ENCODE measurements at regions not wholly inside any gene's neighbourhood (a gene's known extent, or its start where the extent isn't known, plus 50 kb on each side); places are given as distances from the start of the nearest gene placed in this dataset.
"Not testable (repeated sequence)": the region's sequence is repeated elsewhere in the genome, so short reads cannot be mapped to it uniquely, and the experiment has no call there.

DNA sequence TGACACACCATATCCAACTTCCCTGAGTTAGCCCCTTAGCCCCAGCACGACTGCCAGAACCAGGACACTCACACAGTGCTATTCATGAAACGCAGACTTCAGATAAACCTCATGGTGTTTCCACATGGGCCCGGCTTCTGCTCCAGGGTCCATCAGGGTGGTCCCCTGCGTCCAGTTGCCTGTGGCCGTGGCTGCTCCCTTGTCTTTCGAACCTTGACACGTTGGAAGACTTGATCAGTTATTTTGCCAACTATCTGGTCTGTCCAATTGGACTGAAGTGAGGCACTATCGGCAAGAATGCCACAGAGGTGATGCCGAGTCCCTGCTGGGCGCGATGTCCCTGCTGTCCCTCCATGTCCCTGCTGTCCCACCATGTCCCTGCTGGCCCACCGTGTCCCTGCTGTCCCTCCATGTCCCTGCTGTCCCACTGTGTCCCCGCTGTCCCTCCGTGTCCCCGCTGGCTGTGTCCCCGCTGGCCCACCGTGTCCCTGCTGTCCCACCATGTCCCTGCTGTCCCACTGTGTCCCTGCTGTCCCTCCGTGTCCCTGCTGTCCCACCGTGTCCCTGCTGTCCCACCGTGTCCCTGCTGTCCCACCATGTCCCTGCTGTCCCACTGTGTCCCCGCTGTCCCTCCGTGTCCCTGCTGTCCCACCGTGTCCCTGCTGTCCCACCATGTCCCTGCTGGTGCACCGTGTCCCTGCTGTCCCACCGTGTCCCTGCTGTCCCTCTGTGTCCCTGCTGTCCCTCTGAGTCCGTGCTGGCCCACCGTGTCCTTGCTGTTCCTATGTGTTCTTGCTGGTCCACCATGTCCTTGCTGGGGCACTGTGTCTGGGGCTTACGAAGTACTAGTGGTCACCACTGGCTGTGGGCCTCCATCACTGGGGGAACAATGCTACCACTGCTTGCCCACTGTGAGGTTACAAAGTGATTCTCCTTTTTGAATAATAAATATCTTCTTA is 251.4 kb downstream of the DLL1 start:
- no peak overlapping the region for H3K4me2 ChIP-seq
- no peaks in the 10 kb centered on the region for H3K36me3 ChIP-seq
- peaks cover 4 to 46% (median 7%) of the 10 kb centered on the region in 10 experiments; a peak in 10 of 20 replicates for H3K4me1 ChIP-seq
- no peaks in the 10 kb centered on the region for H3K27me3 ChIP-seq
- H3K27ac ChIP-seq, result no peak overlapping the region
- H3K9ac ChIP-seq, result no peak overlapping the region
- H4K20me1 ChIP-seq, result no peaks in the 10 kb centered on the region
- no peak overlapping the region for H3K4me3 ChIP-seq
- no peak for TF ChIP-seq Cebpa-rat (IDR thresholded peaks at IDR 0.05)
- peaks cover 0 to 23% (median 1%) of the 10 kb centered on the region in 11 experiments; a peak in 14 of 22 replicates for H3K9me3 ChIP-seq (replicated peaks in 1 of 11)

DNA sequence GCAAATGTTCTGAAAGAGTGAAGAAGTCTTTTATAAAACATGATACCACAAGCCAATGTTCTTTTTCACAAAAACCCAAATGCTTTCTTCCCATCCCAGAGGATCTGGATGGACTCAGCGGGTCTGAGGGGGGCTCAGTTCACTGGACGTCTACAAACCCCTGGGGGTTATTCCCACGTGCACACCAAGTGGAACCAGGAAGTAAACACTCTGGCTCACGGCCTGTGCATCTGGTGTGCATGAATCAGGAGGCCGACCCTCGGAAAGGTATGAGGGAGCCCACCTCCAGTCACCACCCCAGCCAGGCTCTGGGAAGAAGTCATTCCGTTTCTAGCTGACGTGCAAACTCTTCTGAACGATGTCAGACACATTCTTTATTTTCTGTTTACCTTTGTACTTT is 252.2 kb downstream of the DLL1 start:
- H3K36me3 ChIP-seq, result no peaks in the 10 kb centered on the region
- no peaks in the 10 kb centered on the region for H4K20me1 ChIP-seq
- TF ChIP-seq Cebpa-rat (IDR thresholded peaks at IDR 0.05), result no peak
- H3K9me3 ChIP-seq (replicated peaks in 1 of 11), result peaks cover 7 to 30% (median 9%) of the 10 kb centered on the region in 11 experiments
- H3K27ac ChIP-seq, result no peak overlapping the region
- H3K27me3 ChIP-seq, result no peaks in the 10 kb centered on the region
- H3K9ac ChIP-seq, result no peak overlapping the region
- H3K4me3 ChIP-seq, result no peak overlapping the region
- peak overlapping the region in 2 of 11 experiments; percentile 8 to 27; a peak in 2 of 22 replicates for H3K4me2 ChIP-seq
- H3K4me1 ChIP-seq, result peaks cover 0 to 46% (median 5%) of the 10 kb centered on the region in 10 experiments; a peak in 8 of 20 replicates

DNA sequence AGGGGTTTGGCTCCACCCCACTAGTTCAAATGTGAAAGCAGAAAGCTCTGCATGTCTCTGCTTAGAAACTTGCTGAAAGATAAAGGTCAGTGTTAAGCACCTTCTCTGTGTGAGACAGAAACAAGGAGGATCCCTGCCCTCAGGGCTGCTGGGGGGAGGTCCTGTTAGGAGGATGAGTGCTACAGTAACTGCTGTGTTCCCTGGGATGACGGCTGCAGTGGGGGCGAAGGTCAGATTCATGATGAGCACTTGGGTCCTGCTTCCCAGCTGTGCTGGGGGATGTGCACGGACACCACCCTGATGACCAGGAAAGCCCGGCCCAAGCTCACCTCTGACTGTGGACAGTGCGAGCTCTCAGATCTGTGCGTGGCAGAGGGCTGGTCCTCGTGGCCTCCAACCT is 252.6 kb downstream of the DLL1 start:
- Histone ChIP-seq H4K20me1 (no peaks in the 10 kb centered on the region), H3K4me1 (peaks cover 0 to 46% (median 5%) of the 10 kb centered on the region in 10 experiments; a peak in 8 of 20 replicates), H3K9ac (no peak overlapping the region), H3K4me3 (no peak overlapping the region), H3K9me3 (replicated peaks in 1 of 11) (peaks cover 12 to 35% (median 13%) of the 10 kb centered on the region in 11 experiments), H3K27me3 (no peaks in the 10 kb centered on the region), H3K27ac (no peak overlapping the region; a peak in 1 of 22 replicates), H3K36me3 (no peaks in the 10 kb centered on the region), H3K4me2 (0 out of 22 replicates have a peak overlapping the region, but pooled peaks of 1 of the 11 experiments have one; percentile 17)
- TF ChIP-seq Cebpa-rat (IDR thresholded peaks at IDR 0.05), result no peak

DNA sequence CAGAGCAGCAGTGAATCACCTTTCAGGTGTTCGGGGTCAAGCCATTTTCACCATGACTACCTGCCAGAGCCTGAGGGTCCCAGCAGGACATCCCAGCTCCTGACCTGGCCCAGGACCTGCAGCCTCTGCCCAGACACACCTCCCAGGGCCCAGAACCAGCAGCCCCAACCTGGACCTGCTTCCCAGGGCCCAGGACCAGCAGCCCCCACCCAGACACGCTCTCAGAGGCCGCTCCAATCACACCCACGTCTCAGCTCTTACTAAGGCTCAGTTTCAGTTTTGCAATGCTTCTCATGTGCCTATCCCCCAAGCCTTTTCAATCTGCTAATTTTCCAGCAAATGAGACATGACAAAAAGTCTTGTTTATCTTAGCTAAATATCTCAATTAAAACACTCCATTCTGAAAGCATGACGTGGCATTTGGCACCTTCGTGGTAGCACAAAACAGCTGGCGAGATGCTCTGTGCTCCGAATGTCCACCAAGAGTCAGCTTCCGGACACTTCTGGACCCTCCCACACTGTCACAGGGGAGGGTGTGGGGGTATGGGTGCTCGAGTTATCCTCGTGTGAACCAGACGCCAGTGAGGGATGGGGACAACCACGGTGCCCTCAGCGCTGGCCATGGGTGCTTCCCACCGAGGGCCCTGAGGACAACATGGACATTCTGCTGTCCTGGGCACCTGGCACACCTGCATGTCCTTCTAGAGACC is 253.2 kb downstream of the DLL1 start:
- Histone ChIP-seq H3K4me1 (peaks cover 0 to 46% (median 5%) of the 10 kb centered on the region in 10 experiments; a peak in 8 of 20 replicates), H3K9ac (no peak overlapping the region), H3K27ac (no peak overlapping the region; a peak in 1 of 22 replicates), H3K4me2 (0 out of 22 replicates have a peak overlapping the region, but pooled peaks of 1 of the 11 experiments have one; percentile 17), H4K20me1 (no peaks in the 10 kb centered on the region), H3K36me3 (no peaks in the 10 kb centered on the region), H3K27me3 (no peaks in the 10 kb centered on the region), H3K4me3 (no peak overlapping the region), H3K9me3 (replicated peaks in 1 of 11) (peaks cover 15 to 38% (median 19%) of the 10 kb centered on the region in 11 experiments)
- TF ChIP-seq Cebpa-rat (IDR thresholded peaks at IDR 0.05), result no peak

- no peak overlapping the region; a peak in 1 of 22 replicates for H3K27ac ChIP-seq
- H4K20me1 ChIP-seq, result no peaks in the 10 kb centered on the region
- H3K36me3 ChIP-seq, result no peaks in the 10 kb centered on the region
- TF ChIP-seq Cebpa-rat (IDR thresholded peaks at IDR 0.05), result no peak
- H3K27me3 ChIP-seq, result no peaks in the 10 kb centered on the region
- H3K4me3 ChIP-seq, result no peak overlapping the region
- peaks cover 15 to 34% (median 23%) of the 10 kb centered on the region in 11 experiments for H3K9me3 ChIP-seq (replicated peaks in 1 of 11)
- H3K4me1 ChIP-seq, result peaks cover 0 to 46% (median 5%) of the 10 kb centered on the region in 10 experiments; a peak in 8 of 20 replicates
- H3K9ac ChIP-seq, result no peak overlapping the region
- H3K4me2 ChIP-seq, result peak overlapping the region in 2 of 11 experiments; percentile 36 to 61; a peak in 4 of 22 replicates
Observed at GRCh38 chr6:170036916-170037315, 254.0 kb downstream of the DLL1 start.

- not testable (repeated sequence) for H3K27ac ChIP-seq, H3K27me3 ChIP-seq, H3K9ac ChIP-seq, H3K36me3 ChIP-seq, H4K20me1 ChIP-seq, H3K4me3 ChIP-seq
- peak overlapping the region in 2 of 11 experiments; percentile 36 to 61; a peak in 4 of 22 replicates for H3K4me2 ChIP-seq
- H3K9me3 ChIP-seq (replicated peaks in 1 of 11), result peaks cover 15 to 34% (median 21%) of the 10 kb centered on the region in 11 experiments
- H3K4me1 ChIP-seq, result peaks cover 0 to 46% (median 5%) of the 10 kb centered on the region in 10 experiments; a peak in 8 of 20 replicates
Observed at GRCh38 chr6:170036367-170036766, 254.5 kb downstream of the DLL1 start.

DNA sequence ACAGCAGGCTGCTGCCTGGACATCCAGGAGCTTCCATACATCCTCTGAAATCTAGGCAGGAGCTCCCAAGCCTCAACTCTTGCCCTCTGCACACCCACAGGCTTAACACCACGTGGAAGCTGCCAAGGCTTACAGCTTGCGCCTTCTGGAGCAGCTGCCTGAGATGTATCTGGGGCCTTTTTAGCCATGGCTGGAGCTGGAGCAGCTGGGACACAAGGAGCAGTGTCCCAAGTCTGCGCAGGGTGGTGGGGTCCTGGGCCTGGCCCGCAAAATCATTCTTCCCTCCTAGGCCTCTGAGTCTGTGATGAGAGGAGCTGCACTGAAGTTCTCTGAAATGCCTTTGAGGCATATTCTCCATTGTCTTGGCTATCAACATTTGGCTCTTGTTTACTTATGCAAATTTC is 255.0 kb downstream of the DLL1 start:
- Histone ChIP-seq H3K36me3 (no peaks in the 10 kb centered on the region), H4K20me1 (no peaks in the 10 kb centered on the region), H3K27ac (no peak overlapping the region), H3K9me3 (replicated peaks in 1 of 11) (peaks cover 15 to 34% (median 21%) of the 10 kb centered on the region in 11 experiments), H3K4me3 (no peak overlapping the region), H3K4me1 (peaks cover 0 to 46% (median 5%) of the 10 kb centered on the region in 10 experiments; a peak in 8 of 20 replicates), H3K27me3 (no peaks in the 10 kb centered on the region), H3K4me2 (peak overlapping the region in 2 of 11 experiments; percentile 36 to 61; a peak in 4 of 22 replicates), H3K9ac (no peak overlapping the region)
- no peak for TF ChIP-seq Cebpa-rat (IDR thresholded peaks at IDR 0.05)

GRCh38 chr6:170035044-170035443 is 255.8 kb downstream of the DLL1 start:
- Histone ChIP-seq H3K4me3 (no peak overlapping the region), H3K4me2 (peak overlapping the region in 2 of 11 experiments; percentile 36 to 61; a peak in 3 of 22 replicates), H3K4me1 (peaks cover 0 to 39% (median 5%) of the 10 kb centered on the region in 10 experiments; a peak in 8 of 20 replicates), H3K27ac (no peak overlapping the region), H3K27me3 (no peaks in the 10 kb centered on the region), H4K20me1 (no peaks in the 10 kb centered on the region), H3K9me3 (replicated peaks in 1 of 11) (peaks cover 15 to 34% (median 21%) of the 10 kb centered on the region in 11 experiments), H3K36me3 (no peaks in the 10 kb centered on the region), H3K9ac (no peak overlapping the region)
- TF ChIP-seq Cebpa-rat (IDR thresholded peaks at IDR 0.05), result no peak
